Activated T-helper 2 cell treated with anti-CD3 and anti-CD28 coated beads, Interferon-gamma antibody, Interleukin-2, Interleukin-4, amounts not matched to agents 10 μg/mL and 5 μg/mL and 100 μg/mL, durations not matched to agents 14 hours and 24 hours and 36 hours (primary cell): ENCODE measurements at regions not wholly inside any gene's neighbourhood (a gene's known extent, or its start where the extent isn't known, plus 50 kb on each side); places are given as distances from the start of the nearest gene placed in this dataset.
A peak's percentile ranks its signal among the peaks of the same experiment; 100 is the strongest.

Source experiments
- DNase-seq: peaks from one replicate; pipeline ENCODE4 v3.0.0; 2021; ENCODE audit warnings: low spot score
- H3K27ac Mint-ChIP-seq: one replicate; pipeline ENCODE4 v1.8.0; 2021; ENCODE audit warnings: mixed read lengths
- H3K27me3 Mint-ChIP-seq: one replicate; pipeline ENCODE4 v1.8.0; 2021; ENCODE audit warnings: low read depth, mixed read lengths
- H3K36me3 Mint-ChIP-seq: one replicate; pipeline ENCODE4 v1.8.0; 2021; ENCODE audit warnings: low read depth, mixed read lengths
- H3K4me1 Mint-ChIP-seq: one replicate; pipeline ENCODE4 v1.8.0; 2021; ENCODE audit warnings: low read depth, mixed read lengths
- H3K4me3 Mint-ChIP-seq: one replicate; pipeline ENCODE4 v1.8.0; 2021; ENCODE audit warnings: low read depth, mild to moderate bottlenecking, moderate library complexity, mixed read lengths
- H3K9me3 Mint-ChIP-seq: one replicate; pipeline ENCODE4 v1.8.0; 2021; ENCODE audit warnings: mixed read lengths
- intact Hi-C: fragments of 100-400 bp; cut with micrococcal nuclease; formaldehyde crosslinking; loops from one replicate; pipeline ENCODE4 v1.15.1; 2023

- Mint-ChIP-seq H3K4me3 (no peak overlapping the region), H3K4me1 (peaks cover 25% of the 10 kb centered on the region), H3K27me3 (peaks cover 4% of the 10 kb centered on the region), H3K9me3 (no peaks in the 10 kb centered on the region), H3K27ac (no peak overlapping the region), H3K36me3 (peaks cover 4% of the 10 kb centered on the region)
- intact Hi-C loops: loop anchor here (1.0 to 2.0 kb wide), 3 partner anchors 13 to 44 kb away; no protein-coding TSS in a partner anchor
- DNase-seq: no peak
Measured at GRCh38 chr3:187963003-187963676, 190.8 kb upstream of the LPP start.

GRCh38 chr3:187963677-187964385 is 190.1 kb upstream of the LPP start:
- no peak overlapping the region for H3K4me3 Mint-ChIP-seq
- H3K27me3 Mint-ChIP-seq: peaks cover 4% of the 10 kb centered on the region
- DNase-seq: no peak
- no peaks in the 10 kb centered on the region for H3K36me3 Mint-ChIP-seq
- intact Hi-C loops: loop anchor here (1.0 to 2.0 kb wide), 3 partner anchors 12 to 45 kb away; no protein-coding TSS in a partner anchor
- peaks cover 25% of the 10 kb centered on the region for H3K4me1 Mint-ChIP-seq
- peak overlapping the region; percentile 9 for H3K27ac Mint-ChIP-seq
- no peaks in the 10 kb centered on the region for H3K9me3 Mint-ChIP-seq

GRCh38 chr3:187964760-187965159 is 189.2 kb upstream of the LPP start:
- Mint-ChIP-seq H3K9me3 (no peaks in the 10 kb centered on the region), H3K4me1 (peaks cover 28% of the 10 kb centered on the region), H3K27me3 (peaks cover 4% of the 10 kb centered on the region), H3K36me3 (no peaks in the 10 kb centered on the region), H3K27ac (no peak overlapping the region), H3K4me3 (no peak overlapping the region)
- DNase-seq: no peak
- intact Hi-C loops: no loop called here

GRCh38 chr3:187966096-187966495 is 187.9 kb upstream of the LPP start:
- no peak for DNase-seq
- H3K4me3 Mint-ChIP-seq: no peak overlapping the region
- H3K27me3 Mint-ChIP-seq: peaks cover 4% of the 10 kb centered on the region
- peaks cover 32% of the 10 kb centered on the region for H3K4me1 Mint-ChIP-seq
- intact Hi-C loops: no loop called here
- H3K9me3 Mint-ChIP-seq: no peaks in the 10 kb centered on the region
- no peak overlapping the region for H3K27ac Mint-ChIP-seq
- no peaks in the 10 kb centered on the region for H3K36me3 Mint-ChIP-seq

GRCh38 chr3:187966636-187967406 is 187.1 kb upstream of the LPP start:
- Mint-ChIP-seq H3K9me3 (no peaks in the 10 kb centered on the region), H3K27ac (no peak overlapping the region), H3K4me1 (peaks cover 39% of the 10 kb centered on the region), H3K4me3 (no peak overlapping the region), H3K36me3 (no peaks in the 10 kb centered on the region), H3K27me3 (peaks cover 4% of the 10 kb centered on the region)
- intact Hi-C loops: no loop called here
- no peak for DNase-seq

GRCh38 chr3:187967993-187968392 is 186.0 kb upstream of the LPP start:
- Mint-ChIP-seq H3K27ac (no peak overlapping the region), H3K36me3 (no peaks in the 10 kb centered on the region), H3K9me3 (no peaks in the 10 kb centered on the region), H3K4me1 (peaks cover 44% of the 10 kb centered on the region), H3K27me3 (peaks cover 4% of the 10 kb centered on the region), H3K4me3 (no peak overlapping the region)
- DNase-seq: no peak
- intact Hi-C loops: no loop called here

GRCh38 chr3:187968883-187969580 is 184.9 kb upstream of the LPP start:
- H3K4me1 Mint-ChIP-seq: peaks cover 52% of the 10 kb centered on the region
- H3K4me3 Mint-ChIP-seq: no peak overlapping the region
- H3K27ac Mint-ChIP-seq: no peak overlapping the region
- no peak for DNase-seq
- peaks cover 4% of the 10 kb centered on the region for H3K27me3 Mint-ChIP-seq
- no peaks in the 10 kb centered on the region for H3K36me3 Mint-ChIP-seq
- no peaks in the 10 kb centered on the region for H3K9me3 Mint-ChIP-seq
- intact Hi-C loops: no loop called here

- intact Hi-C loops: no loop called here
- no peak overlapping the region for H3K27ac Mint-ChIP-seq
- peaks cover 4% of the 10 kb centered on the region for H3K27me3 Mint-ChIP-seq
- H3K4me1 Mint-ChIP-seq: peaks cover 57% of the 10 kb centered on the region
- no peaks in the 10 kb centered on the region for H3K36me3 Mint-ChIP-seq
- no peaks in the 10 kb centered on the region for H3K9me3 Mint-ChIP-seq
- DNase-seq: no peak
- H3K4me3 Mint-ChIP-seq: no peak overlapping the region
Measured at GRCh38 chr3:187969581-187969950, 184.4 kb upstream of the LPP start.

- H3K36me3 Mint-ChIP-seq: no peaks in the 10 kb centered on the region
- intact Hi-C loops: loop anchor here (10.0 kb wide), 4 partner anchors 315 to 1175 kb away; no protein-coding TSS in a partner anchor
- H3K27ac Mint-ChIP-seq: no peak overlapping the region
- H3K4me1 Mint-ChIP-seq: peaks cover 58% of the 10 kb centered on the region
- H3K9me3 Mint-ChIP-seq: no peaks in the 10 kb centered on the region
- no peak overlapping the region for H3K4me3 Mint-ChIP-seq
- H3K27me3 Mint-ChIP-seq: peaks cover 4% of the 10 kb centered on the region
- DNase-seq: no peak
Measured at GRCh38 chr3:187970106-187970505, 183.9 kb upstream of the LPP start.

GRCh38 chr3:187971629-187972028 is 182.3 kb upstream of the LPP start:
- Mint-ChIP-seq H3K27me3 (no peaks in the 10 kb centered on the region), H3K27ac (no peak overlapping the region), H3K36me3 (peaks cover 3% of the 10 kb centered on the region), H3K9me3 (peaks cover 2% of the 10 kb centered on the region), H3K4me1 (peaks cover 66% of the 10 kb centered on the region), H3K4me3 (no peak overlapping the region)
- intact Hi-C loops: loop anchor here (10.0 kb wide), 4 partner anchors 313 to 1173 kb away; no protein-coding TSS in a partner anchor
- DNase-seq: no peak

GRCh38 chr3:187972454-187972853 is 181.5 kb upstream of the LPP start:
- Mint-ChIP-seq H3K27me3 (no peaks in the 10 kb centered on the region), H3K27ac (no peak overlapping the region), H3K36me3 (peaks cover 6% of the 10 kb centered on the region), H3K4me1 (peaks cover 66% of the 10 kb centered on the region), H3K9me3 (peaks cover 6% of the 10 kb centered on the region), H3K4me3 (no peak overlapping the region)
- intact Hi-C loops: loop anchor here (10.0 kb wide), 4 partner anchors 312 to 1172 kb away; no protein-coding TSS in a partner anchor
- DNase-seq: no peak
